DMS153 (cell line): ENCODE measurements at regions not wholly inside any gene's neighbourhood (a gene's known extent, or its start where the extent isn't known, plus 50 kb on each side); places are given as distances from the start of the nearest gene placed in this dataset.

Source experiments
- DNase-seq: peaks from one replicate; lab custom pipeline; 2025; lab: John Stamatoyannopoulos, UW

DNA sequence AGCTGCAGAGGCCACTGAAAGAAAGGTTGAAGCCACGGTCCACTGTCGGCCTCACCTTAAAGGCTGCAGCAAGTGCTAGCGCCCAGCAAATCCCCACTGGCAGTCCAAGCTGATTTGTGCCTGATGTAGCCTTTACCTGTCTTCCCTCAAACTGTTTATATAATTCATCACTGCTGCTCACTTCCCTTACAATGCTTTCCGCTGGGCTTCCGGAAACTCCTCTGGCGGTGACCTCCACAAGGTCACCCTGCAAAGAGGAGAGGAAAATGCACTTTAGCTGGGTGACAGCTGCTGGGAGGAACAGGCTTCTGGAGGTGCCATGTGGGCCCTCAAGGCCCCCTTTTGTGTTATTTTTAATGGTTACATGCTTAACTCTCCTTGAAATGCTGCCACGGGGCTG is 126.2 kb downstream of the CMPK2 start:
- no peak for DNase-seq

DNA sequence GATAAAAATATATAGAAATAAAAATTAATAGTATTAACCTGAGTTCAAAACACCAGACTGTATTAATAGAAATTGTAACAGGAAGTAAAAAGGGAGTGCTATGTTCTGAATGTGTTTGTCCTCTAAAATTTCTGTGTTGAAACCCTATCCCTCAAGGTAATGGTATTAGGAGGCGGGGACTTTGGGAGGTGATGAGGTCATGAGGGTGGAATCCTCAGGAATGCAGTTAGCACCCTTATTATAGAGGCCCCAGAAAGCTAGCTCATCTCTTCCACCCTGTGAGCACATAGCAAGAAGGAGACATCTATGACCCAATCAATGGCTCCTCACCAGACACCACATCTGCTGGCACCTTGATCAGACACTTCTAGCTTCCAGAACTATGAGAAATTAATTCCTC is 124.5 kb downstream of the CMPK2 start:
- DNase-seq = no peak

DNA sequence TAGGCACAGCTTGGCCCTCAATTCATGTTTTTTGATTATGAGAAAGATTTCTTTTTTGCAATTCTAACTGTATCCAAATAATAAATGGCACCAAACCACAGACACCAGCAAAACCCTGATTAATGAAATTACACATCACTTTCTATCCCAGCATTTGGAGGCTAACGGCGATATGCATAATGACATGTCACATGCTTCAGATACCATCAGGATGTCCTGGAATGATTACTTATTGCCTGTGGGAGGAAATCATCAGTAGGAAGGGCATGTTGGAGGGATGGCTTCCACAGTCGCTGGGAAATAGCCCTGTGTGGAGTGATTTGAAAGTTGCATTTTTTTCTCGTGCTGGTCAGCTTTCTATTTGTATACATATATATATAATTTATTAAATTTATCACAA is 121.7 kb downstream of the CMPK2 start:
- no peak for DNase-seq

DNA sequence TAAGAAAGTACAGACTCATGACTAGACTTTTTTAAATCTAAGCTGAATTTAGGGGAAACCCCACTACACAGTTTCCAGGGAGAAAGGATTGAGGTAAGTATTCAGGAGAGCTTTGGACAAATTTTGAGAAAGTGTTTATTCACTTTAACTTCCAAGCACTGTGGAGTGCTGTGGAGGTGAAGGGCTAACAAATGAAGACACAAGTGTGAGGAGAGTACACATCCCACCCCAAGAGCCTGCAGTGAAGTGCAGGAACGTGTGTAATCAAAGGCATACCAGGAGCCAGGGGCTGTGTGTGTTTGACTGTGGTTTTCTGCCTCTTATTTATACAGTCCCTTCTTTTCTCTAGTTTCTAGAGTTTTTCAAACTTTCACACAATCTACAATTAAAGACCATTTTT is 118.3 kb downstream of the CMPK2 start:
- no peak for DNase-seq

DNA sequence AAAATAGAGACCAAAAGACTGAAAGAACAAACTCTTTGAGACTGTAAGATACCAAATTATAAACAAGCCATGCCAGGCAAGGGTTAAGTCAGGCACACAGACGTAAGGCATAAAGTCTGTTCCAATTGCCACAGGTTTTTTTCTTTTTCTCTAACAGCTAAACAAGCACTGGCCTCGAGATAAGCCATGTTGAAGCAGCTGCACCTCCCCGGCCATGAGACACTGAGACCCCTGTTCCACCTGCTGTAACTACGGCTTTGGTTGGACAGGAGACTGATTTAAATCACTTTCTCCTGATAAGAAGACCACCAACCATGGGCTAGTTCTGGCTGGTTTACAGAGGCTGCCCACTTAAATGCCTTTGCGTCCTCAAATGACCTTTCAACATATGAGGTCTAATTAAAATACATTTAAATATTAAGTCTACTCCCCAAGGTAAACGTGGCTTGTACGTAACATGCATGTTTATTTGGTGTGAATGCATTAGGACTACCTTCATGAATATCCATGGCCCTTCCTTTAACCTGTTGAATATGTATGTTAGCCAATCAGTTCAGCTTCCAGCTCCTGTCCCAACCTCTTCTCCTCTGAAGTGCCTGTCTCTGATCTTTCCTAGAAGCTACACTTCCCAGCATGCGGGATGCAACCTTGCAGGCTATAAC is 117.2 kb downstream of the CMPK2 start:
- DNase-seq = no peak

DNA sequence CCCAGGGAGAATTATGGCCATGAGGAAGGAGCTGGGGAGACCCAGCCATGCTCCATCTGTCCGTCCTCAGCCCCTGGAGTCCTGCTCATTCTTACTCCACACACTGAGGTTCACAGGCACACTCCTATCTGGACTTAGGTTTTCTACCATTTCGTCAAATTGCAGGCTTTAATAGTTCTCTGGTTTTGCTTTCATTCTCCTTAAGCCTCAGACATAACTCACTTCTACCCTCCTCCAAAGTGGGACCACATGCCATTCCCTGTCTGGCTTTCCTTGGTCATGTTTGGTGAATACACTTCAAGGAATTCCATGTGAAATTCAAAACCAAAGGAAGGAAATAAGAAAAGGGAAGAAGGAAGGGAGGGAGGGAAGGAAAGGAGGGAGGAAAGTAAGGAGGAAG is 115.7 kb downstream of the CMPK2 start:
- DNase-seq = no peak

DNA sequence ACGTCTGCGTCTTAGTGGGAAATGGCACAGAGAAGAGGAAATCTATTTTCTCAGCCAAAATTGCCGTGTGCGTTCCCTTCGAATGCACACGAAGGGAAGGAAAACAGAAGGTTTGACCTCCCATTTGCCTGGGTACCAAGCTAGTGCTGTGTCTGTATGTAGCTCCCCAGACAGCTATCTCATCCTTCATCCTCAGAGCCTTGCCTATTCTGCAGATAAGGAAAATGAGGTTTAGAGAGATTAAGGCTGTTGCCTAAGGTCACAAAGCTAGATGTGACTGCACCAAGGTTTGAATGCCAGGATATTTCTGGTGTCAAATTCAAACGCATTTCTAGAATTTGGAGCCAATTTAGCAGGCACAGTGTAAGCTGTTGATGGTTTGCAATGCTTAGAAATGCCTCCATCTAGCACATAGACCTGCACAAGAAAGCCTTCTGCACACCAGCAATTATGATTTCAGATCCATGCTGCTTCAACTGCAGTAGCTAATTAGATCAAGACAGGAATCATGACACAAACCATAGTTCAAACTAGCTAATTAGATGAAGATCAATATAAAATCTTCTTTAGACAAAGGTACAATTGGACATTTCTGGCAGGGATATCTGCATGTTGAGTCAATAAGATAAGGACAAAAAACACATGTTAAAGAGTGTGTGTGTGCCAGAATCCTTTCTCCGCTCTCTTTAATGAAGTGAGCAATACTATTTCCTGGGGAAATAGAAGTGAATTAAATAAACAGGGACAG is 115.1 kb downstream of the CMPK2 start:
- no peak for DNase-seq

DNA sequence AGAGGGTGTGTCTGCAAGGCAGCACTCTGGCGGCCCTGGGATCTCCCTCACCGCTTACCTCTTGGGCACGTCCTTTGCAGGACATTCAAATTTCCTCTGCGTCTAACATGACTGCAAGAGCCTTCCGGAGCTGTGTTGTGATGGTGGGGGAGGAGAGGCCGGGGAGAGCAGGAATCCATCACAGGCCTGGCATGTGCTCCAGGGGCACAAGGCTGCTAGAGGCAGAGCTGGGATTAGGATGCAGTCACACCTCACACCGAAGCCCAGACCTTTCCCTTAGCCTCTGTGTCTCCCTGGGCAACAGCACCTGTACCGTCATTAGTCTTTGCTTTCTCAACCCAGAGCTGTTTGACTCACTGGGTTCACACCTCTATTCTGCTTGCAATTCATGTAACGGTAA is 111.3 kb downstream of the CMPK2 start:
- no peak for DNase-seq

DNA sequence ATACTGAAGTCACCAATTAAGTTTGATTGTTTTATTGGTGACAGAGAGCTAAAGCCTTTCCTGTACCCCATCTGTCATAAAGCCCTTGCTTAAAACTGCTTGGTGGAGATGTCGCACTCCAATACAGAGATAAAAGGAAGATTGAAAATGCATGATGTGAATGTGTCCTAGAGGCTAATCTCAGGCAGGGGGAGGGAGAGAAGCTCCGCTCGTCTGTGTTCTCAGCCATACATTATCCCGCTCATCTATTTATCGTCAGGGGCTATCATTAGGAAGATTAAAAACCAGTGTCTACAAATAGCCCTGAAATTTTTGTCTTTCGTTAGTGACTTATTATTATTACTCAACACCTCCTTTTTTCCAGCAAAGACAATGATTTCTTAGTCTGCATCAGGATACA is 110.3 kb downstream of the CMPK2 start:
- no peak for DNase-seq

DNA sequence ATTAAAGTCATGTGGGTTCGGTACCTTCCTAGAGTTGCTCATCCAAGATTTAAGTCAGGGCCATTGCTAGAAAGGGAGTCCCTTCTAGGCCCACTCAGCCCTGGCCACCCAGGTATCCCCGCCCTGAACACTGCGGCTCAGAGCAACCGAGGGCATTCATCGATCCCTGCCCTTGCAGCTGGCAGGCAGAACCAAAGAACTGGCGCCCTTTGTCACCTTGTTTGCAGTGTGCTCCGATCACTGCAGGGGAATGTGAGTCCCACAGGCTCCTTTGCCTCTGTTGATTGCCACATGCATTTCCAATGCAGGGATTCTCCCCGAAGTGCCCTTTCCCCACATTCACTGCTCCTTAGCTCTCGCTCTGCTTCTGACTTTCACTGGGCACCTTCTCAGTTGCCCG is 108.5 kb downstream of the CMPK2 start:
- no peak for DNase-seq

DNA sequence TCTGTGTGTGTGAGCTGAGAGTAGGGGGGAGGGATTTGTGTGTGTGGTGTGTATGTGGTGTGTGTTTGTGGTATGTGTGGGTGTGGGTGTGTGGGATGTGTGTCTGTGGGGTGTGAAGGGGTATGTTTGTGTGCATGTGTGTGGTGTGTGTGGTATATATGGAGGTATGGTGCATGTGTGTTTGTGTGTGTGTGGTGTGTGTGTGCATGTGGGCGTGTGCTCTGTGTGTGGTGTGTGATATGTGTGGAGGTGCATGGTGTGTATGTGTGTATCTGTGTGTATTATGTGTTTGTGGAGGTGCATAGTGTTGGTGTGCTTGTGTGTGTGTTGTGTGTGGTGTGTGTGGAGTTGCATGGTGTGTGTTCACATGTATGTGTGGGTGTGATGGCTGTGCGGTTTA is 106.0 kb downstream of the CMPK2 start:
- no peak for DNase-seq

DNA sequence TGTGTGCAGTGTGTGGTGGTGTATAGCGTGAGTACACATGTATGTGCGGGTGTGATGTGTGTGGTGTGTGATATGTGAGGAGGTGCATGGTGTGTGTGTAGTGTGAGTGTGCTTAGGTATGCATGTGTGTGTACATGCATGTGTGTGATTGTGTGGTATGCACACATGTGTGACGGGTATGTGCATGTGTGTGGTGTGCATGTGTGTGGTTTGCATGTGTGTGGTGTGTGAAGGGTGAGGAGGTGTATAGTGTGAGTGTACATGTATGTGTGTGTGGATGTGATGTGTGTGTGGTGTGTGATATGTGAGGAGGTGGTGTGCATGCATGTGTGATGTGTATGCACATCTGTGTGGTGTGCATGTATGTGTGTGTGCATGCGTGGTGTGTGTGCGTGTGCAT is 105.6 kb downstream of the CMPK2 start:
- no peak for DNase-seq

DNA sequence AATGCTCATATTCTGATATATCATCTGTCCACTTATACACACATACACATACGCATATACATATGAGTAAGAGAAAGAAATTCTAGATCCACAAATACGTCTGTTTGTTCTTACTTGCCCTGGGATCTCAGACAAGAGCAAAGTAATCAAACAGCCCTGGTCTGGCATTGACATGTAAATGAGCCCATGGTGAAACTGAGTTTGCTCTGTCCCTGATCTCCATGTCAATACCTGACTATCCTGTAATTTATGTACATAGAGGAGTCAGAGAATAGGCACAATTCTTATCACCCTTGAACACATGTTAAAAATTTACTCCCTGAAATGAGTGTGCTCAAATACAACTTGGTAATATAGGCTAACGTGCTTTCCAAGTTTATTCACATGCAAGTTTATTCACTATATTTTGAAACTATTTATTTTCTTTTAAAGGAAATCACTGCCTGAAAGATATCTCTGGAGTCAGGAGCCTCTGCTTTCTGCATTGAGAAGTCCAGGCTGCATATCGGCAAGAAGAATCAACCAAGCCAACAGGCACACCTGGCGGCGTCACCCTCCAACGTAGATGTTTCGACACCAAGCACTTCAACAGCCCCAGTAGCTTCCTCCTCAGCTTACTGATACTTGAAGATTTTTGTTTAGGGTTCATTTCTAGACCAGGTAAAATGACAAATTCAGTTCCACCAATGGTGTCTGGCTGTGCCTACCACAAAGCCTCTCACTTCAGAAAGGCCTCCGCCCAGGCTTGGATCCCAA is 100.6 kb downstream of the CMPK2 start:
- DNase-seq = peak; percentile 83

DNA sequence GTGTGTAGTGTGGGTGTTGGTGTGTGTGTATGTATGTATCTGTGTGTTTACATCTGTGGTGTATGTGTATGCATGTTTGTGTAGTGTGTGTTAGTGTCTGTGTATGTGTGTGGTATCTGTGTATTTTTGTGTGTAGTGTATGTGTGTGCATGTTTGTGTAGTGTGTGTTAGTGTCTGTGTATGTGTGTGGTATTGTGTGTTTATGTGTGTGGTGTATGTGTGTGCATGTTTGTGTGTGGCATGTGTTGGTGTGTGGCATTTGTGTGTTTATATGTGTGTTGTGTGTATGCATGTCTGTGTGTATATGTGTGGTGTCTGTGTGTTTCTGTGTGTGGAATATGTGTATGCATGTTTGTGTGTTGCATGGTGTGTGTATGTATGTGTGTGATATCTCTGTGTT is 96.4 kb downstream of the CMPK2 start:
- no peak for DNase-seq

DNA sequence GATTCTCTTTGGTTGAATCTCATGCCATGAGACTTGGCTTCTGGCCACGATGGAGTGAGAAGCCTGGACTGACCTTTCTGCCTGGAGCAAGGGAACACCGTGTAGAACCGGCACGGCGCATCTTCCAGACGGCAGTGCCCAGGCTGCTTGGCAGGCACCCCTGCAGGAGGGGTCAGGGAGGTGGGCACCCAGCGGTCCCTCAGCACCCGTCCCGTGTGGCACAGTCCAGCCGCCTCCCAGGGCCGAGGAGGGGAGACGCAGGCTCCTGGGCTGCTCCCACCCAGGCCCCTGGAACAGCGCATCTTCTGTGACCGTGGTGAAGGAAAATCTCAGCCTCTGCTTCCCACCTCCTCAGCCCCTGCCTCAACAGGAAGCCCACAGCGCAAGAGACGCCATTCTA is 95.7 kb downstream of the CMPK2 start:
- no peak for DNase-seq

DNA sequence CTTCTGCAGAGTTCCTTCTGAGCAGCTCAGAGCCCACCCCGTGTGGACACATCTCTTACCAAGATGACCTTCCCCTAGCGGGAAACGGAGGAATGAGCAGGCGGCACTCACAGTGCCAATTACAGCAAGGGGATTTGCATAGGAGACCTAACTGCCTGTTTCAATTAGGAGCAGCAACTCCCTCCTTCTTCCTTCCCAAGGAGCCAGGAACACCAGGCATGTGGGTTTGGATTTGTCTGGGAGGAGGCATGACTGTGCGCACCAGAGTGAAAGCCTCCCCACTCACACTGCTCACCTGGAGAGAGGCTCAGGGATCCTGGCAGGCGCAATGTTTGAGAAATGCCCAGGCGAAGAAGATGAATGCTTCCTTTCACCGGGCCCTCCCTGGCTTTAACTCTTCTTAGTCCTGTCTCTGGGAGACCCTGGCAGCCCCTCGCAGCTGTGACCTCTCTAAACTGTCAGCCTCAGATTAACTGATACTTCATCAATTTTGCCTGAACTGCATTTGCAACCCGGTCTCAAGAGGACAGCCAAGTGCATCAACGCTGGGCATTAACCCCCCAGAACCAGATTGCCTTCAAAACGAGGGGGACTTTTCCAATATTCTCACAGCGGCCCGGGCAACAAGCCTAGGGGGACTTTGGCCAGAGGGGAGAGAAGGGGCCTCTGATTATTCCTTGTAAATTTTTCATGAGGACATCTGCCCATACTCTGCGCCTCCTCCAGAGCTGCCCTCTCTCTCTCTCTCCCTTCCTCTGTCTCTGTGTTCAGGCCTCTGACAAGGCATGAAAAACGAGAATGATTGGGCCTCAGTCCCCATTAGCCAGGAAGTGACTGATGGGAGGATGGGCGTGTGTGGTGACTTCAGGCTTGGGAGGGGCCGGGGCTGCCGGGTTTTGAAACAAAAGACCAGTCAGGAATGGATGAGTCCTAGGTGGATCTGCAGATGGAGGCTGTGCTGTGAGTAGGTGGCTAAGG is 93.8 kb downstream of the CMPK2 start:
- DNase-seq = peak; percentile 72

DNA sequence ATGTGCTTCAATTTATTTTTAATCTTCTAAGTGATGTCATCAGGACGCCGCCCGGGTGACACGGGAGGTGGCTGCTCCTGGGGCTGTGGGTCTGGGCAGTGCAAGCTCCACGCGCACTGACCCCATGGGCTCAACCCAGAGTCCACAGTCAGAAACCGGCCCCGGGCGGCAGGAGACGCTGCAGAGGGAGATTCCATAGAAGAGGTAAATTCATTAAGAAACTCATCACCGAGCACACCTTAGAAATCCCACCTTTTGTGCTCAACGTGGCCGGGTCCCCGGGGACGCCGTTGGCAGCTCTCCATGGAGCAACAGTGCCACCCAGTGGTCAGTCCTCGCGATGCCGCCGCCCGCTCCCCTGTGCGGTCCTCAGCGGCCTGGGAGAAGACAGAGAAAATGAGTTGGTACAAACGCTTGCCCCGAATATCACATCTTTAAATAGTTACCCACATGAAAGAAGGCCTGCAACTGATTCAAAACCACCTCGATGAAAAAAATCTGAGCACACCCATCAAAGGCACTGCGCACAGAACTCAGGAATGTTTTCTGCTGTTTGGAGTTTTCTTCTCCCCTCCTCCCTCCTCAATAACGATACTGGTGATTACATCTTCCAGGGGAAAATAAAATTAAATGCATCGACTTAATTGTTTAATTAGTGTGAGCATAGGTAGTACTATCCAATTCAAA is 92.6 kb downstream of the CMPK2 start:
- peak; percentile 57 for DNase-seq

DNA sequence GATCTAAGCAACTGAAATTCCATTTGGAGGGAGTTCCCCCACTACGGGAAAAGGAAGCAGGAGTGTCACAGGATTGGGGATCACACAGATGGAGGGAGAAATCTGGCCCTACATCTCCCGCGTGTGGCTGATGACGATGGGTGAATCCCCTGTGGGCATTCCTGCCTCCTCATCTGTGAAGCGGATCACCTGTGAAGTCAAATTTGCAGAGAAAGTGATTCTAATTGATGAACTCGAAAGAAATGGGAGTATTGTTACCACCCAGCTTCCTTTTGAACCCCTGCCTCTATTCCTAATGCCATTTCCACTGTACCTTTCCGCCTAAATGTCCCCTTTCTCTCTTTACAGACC is 92.0 kb downstream of the CMPK2 start:
- DNase-seq = no peak

DNA sequence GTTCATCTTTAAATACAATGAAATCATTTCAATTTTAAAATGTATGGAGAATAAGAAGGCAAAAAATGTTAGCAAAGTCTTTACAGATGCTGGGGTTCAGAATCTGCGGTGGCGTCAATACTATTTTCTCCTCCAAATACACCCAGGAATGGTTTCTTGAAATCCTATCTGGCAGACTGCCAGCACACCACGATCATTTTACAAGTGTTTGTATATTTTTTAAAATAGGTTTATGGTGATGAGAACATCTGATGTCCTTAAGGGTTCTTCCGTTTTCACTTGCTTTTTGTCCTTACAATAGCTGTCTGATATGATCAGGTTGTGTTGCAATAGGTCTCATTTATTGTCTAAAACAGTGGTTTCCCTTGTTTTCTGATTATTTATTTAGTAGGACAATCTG is 89.6 kb downstream of the CMPK2 start:
- no peak for DNase-seq

DNA sequence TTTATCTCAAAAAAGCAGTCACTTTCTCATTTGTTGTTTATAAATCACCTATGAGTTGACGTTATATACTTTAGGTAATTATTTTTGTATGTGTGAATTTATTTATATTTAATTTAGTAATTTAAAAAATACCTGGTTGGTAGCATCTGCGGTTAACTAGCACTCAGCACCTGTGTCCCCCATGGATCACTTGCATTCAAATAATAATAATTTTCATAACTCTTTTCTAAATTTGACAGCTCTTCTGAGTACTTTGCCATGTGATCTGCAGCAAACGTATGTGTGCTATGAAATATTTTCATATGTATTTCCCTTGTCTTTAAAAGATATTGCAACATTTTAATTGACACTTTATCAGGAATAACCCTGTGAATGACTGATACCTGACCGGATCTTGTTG is 88.1 kb downstream of the CMPK2 start:
- no peak for DNase-seq

DNA sequence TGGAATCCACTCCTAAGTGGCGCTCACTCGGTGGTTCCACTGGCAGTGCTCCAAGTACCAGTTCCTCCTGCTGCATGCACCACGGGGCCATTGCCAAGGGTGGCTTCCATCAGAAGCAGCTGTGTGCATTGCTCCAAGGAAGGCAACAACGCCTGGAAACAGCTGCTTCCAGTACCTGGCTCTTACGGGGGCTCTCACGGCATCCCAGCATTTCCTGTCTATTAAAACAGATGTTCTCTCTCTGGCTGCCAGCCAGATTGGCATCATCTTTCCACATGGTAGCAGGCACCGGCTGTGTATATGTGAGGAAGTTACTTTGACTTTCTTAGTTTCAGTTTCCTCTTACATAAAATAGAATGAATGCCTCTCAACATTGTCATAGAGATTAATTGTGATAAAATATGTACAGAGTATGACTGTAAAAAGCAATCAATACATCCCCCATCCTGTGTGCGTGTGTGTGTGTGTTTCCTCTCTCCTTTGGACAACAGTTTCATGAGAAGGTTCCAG is 84.9 kb downstream of the CMPK2 start:
- DNase-seq = peak; percentile 81
